A172 (cell line): ENCODE measurements at regions not wholly inside any gene's neighbourhood (a gene's known extent, or its start where the extent isn't known, plus 50 kb on each side); places are given as distances from the start of the nearest gene placed in this dataset.

Experiments used
- DNase-seq: peaks from one replicate; pipeline ENCODE4 v3.0.0-alpha.2; 2015; ENCODE audit warnings: low spot score

DNA sequence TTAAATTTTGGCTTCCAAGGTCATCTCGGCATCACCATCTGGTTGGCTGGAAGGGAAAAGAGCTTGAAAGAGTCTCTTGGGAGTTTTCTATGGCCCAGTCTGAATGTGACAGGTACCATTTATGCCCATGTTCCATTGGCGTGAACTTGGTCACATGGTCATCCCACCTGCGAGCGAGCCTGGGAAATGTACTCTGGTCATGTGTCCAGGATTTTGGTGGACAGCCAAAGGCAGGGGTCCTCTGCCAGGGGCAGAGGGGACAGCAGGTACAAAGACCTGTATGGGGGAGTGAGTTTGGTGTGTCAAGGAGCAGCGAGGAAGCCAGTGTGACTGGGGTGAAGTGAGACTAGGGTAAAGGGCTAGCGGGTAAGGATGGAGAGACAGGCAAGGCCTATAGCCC, 112.6 kb downstream of the CDC5L start:
- DNase-seq = no peak

DNA sequence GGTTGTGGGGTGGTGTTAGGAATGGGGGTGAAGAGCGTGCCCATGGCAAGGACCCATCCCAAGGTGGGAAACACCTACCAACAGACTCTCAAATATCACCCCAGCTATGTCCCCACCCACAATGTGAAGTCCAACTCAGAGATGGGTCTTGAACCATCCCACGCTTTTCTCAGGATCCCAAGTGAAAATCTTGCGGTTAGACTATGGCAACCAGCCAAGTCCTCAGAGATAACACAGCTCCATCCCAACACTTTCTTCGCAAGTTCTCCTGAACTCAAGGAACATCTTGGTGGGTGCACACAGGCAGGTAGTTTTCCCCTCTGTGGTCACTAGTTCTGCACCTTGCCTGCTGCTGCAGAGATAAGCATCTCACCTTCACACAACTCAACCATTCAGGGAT, 116.0 kb downstream of the CDC5L start:
- no peak for DNase-seq

DNA sequence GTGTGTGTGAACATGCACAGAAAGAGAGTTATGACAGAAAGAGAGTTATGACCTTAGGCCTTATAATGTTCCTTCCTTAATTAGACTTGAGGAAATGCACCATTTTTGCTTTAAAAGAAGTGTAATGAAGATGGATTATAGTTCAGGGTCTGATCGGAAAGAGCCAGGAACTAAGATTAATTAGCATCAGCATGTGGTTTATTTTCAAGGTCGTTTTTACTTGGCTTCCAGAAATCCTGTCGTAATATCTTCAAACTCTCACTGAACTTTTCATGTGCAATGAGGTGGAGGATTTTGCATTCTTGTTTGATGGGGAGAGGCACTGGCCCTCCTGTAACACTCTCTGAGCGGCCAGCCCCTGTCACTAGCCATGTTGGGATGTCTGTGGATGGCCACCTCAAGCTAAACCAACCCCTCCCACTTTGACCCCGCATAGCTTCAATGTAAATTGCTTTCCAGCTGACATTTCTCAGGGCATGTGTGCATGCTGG, 116.8 kb downstream of the CDC5L start:
- no peak for DNase-seq

DNA sequence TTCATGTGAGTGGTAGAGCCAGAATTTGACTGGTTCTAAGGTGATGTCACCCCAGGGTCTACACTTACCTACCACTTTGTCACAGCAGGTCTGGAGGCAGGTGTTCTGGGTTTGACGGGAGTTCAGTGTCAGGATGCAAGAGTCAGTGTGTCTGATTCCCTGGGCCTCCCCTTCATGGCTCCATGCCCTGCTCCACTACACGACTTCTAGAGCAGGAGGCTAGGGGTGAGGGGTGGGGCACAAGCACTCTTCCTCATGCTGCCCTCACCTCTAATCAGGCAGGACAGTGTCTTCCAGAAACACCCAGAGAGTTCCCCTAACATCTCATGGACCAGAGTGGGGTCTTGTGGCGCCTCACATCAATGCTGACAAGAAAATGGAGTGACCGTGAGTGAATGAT, 118.2 kb downstream of the CDC5L start:
- DNase-seq = no peak

DNA sequence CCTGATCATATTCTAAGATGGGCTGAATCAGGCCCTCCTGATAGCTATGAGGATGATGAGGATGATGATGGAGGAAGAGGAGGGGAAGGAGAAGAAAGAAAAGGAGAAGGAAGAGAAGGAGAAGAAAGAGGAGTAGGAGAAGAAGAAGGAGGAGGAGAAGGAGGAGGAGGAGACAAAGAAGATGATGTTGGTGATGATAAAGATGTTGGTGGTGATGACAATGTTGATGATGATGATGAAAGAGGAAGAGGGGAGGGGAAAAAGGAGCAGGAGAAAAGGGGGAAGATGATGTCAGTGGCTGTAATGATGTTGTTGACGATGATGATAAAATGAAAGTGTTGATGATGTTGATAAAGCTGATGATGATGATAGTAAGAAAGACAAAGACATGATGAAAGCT, 119.5 kb downstream of the CDC5L start:
- no peak for DNase-seq

DNA sequence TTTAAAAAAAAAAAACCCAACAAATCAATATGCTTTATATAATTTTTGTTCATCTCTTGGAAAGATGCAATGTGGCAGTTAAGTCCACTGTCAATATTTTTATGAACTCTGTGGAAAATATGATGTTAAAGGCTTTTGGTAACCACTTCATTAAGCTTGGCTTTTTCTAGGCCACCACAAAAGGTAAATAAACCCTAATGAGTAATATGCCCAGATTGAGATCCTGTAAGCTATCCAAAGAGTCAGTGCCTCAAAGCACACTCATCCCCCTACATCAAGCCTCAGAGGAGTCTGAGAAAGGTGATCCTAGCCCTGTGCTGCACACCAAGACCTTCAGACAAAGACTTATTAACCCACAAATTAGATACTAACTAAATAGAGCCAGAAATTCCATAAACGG, 121.1 kb downstream of the CDC5L start:
- DNase-seq = peak; percentile 16

DNA sequence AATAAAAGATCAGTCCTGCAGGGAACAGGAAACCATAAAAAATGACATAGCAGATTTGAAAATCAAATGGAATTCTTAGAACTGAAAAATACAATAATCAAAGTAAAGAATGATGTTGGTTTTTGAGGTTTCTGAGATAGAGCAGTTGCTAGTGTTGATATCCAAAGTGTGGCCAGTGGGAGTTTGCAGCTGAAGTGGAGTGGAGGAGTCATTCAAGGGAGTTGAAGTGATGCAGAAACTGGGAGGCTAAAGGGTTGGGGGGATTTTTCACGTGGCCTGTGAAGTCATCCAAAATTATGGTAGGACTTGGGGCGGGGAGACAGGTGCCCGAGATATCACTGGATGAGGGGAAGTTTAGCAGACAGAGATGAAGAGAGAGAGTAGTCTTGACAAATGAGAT, 123.6 kb downstream of the CDC5L start:
- no peak for DNase-seq

DNA sequence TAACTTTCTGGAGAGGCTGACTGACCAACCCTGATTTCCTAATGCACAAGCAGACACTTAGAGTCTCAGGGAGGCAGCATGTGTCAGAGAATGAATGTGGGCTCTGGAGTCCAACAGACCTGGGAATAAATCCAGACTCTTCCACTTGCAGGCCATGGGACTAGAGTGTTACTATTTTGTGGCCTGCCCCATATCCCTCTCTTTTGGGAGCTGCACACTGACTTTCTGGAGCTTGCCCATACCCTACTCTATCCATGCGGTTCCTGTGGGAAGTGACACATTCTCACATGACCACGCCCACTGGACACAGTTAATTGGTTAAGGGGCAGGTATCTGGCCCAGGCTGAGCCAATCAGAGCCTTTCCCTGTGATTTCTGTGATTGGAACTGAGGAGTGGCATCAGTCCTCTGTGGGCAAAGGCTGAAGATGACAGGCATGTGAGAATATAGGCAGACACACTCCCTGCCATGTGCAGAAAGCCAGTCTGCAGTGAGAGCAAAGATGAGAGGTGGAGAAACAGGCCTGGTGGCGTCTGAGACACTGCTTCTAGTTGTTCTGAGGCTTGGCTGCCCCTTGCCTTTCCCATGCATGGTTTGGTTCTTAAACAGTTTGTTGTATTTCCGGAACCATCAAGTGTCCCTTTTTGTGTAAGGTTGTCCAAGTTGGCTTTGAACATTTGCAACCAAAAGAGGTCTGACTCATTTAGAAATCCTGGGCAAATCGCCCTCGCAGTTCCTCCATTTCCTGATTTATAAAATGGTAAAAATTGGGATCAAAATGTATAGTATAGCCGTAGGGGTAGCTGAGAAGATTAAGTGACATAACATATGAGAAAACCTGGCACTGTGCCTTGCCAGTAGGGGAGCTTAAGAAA, 125.6 kb downstream of the CDC5L start:
- DNase-seq = peak; percentile 34

DNA sequence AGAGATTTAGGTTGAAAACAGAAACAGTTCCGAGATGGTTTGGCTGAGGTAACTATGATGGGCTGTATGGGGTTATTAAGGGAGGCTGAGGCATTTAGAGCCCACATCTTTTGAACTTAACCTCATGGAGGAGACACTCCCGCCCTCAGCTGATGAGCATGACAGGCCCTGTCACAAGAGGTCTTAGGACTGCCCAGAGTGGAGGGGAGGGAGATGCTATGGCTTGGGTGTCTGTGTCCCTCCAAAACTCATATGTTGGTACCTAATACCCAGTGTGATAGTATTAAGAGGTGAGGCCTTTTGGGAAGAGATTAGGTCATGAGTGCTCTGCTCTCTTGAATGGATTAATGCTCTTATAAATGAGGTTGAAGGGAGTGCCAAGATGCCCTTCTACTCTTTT, 126.6 kb downstream of the CDC5L start:
- DNase-seq = no peak

DNA sequence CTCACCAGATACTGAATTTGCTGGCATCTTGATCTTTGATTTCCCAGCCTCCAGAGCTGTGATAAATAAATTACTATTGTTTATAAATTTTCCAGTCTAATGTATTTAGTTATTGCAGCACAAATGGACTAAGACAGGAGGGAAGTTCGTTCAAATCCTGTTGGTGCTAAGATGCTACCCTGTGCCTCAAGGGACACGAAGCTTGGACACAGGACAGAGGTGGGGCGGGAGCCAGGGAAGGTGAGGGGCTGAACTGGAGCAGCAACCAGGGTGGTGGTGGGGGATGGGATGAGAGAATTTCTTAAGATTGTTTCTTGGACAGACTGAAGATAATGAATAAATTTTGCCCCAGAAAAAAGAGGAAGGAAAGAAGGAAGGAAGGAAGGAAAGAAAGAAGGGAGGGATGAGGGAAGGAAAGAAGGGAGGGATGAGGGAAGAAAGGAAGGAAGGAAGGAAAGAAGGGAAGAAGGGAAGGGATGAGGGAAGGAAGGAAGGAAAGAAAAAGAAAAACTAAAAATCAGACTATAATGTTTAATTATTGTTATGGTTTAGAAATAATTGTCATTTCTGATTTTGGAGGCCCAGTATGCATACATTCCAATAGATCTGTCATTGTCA, 127.2 kb downstream of the CDC5L start:
- no peak for DNase-seq

DNA sequence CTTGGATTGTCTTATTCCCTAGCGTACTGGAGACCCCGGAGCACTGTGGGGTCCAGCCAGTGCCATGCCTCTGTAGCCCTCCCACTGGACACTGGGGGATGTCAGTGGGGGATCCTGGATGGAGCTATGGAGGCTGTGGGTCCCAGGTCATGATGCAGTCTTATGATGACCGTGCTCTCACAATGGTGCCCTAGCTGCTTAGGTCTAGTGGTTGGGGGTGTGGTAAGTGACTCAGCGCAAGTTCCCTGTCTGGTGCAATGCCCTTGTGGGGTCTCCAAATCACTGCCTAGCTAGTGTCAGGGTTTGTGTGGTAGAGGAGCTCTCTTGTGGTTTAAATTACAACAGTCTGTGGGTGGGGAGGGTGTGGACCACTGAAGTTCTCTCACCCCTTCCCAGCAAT, 135.4 kb downstream of the CDC5L start:
- no peak for DNase-seq

DNA sequence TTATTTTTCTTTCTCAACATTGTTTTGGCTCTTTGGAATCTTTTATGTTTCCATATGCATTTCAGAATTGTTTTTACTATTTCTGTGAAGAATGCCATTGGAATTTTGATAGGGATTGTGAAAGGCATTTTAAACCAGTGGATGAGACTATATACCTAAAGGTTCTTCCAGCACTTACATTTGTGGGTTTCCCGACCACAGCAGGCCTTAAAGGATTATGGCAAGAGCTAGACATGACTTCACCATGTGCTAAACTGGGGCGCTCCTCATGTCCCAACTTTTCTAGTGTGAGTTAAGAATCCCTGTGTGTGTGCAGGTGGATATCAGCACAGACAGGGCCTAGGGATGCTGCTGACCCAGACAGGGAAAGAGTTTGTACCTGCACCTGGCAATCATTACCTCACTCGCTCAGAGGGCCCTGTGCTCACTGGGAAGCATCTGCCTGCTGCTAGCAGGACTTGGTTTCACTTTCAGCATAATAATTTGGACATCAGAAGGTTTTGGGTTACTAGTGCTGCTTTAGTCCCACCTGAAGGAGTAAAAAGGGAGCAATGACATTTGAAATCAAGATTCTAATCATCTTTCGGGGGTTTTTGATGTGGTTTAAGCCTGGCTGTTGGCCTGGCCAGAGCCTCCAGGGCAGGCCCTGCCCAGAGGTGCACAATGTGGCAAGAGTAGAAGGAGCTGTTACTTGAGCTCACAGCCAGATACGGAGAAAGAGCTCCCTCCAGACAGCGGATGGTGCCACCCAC, 137.1 kb downstream of the CDC5L start:
- DNase-seq = no peak

DNA sequence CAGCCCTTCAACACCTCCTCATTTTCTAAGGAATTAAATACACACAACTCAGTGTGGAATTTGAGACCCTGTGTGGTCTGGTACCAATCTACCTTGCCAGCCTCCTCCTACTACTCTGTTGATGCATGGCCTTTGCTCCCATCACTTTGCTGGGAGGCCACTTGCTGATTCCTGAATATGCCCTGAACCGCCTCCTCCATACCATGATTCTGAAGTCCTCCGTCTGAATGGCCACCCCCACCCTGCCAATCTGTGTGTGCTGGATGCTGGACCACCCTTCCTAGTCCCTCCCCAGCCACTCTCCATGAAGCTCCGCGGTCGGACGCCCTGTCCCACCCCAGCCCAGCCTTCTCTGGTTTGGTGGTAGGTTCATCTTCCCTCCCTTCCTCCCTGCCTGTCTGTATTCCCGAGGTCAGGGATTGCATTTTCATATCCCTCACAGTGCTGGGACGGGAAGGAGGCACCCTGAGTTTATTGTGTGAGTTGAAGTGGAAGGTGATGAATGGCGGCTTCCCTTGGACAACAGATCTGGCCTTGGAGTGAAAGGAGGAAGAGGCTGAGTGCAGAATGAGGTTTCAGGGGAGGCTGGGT, 138.3 kb downstream of the CDC5L start:
- no peak for DNase-seq

DNA sequence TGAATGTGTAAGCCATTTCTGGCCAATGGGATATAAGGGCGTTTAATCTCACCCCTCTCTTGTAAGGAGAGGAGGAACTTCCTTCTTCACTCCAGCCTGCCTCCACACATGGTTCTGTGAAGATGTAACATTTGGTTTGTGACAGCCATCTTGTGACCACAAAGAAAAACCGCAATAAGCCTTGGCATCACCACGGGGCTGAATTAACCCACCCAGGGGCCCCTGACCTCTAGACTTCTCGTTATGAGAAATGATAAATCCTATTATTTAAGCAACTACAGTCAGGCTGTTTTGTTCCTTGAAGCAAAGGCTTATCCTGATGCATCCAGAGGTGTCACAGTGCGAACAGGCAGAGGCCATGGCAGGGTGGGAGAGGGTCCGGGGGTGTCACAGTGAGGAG, 139.7 kb downstream of the CDC5L start:
- DNase-seq = no peak

DNA sequence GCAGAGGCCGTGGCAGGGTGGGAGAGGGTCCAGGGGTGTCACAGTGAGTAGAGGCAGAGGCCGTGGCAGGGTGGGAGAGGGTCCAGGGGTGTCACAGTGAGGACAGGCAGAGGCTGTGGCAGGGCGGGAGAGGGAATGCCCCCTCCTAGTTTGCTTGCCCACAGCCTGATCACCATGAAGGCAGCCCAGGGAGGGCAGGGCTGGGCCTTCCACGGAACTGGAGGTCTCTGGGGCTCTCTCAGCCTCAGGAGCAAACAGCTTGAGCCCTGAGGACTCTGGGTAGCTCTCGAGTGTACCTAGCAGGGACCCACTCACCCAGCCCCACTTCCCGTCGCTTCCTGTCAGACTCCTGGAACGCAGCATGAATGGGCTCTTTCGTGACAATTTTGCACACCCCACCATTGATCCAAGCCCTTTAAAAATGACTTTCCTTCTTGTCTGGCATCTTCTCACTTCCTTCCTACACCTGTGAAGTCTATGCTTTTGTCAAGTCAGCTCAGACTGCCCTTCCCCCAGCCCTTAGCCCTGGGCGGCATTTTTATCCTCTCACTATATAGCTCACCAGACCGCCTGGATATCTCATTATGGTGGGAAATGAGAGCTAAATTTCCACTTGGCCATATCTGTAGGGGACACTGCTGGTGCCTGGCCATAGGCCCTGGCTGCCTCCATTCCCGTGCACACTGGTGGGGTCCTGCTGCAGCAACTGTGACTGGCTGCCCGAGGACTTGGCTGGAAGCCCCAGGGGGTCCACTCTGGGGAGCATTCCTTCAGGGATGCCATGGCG, 140.3 kb downstream of the CDC5L start:
- DNase-seq = no peak

DNA sequence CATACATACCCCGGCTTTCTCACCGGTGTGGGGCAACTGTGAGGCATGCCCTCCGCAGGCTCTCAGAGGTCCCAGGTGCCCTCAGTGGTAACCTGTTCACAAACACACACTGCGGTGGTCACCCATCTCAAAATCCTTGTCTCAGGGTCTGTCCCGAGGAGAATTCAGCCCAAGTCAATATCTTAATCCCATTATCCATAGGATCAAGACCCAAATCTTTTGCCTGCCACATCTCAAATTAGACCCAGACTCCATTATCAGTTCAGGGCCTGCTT, 140.8 kb downstream of the CDC5L start:
- no peak for DNase-seq

DNA sequence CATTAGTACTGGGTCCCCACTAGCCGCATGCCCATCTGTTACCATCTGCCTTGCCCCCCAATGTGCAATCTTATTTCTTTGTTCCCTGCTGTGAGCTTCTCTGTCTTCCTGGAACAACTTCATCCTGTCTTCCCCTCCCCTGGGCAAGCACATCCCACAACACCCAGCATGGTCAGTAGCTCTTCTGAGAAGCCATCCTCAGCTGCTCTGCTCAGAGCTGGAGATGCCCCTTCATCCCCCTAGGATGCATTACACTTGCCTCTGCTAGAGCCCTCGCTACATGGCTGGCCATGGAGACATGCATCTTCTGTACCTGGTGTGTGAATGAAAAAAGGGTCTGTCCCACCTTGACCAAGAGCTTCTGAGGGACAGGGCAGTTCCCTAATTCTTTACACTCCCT, 141.2 kb downstream of the CDC5L start:
- no peak for DNase-seq

DNA sequence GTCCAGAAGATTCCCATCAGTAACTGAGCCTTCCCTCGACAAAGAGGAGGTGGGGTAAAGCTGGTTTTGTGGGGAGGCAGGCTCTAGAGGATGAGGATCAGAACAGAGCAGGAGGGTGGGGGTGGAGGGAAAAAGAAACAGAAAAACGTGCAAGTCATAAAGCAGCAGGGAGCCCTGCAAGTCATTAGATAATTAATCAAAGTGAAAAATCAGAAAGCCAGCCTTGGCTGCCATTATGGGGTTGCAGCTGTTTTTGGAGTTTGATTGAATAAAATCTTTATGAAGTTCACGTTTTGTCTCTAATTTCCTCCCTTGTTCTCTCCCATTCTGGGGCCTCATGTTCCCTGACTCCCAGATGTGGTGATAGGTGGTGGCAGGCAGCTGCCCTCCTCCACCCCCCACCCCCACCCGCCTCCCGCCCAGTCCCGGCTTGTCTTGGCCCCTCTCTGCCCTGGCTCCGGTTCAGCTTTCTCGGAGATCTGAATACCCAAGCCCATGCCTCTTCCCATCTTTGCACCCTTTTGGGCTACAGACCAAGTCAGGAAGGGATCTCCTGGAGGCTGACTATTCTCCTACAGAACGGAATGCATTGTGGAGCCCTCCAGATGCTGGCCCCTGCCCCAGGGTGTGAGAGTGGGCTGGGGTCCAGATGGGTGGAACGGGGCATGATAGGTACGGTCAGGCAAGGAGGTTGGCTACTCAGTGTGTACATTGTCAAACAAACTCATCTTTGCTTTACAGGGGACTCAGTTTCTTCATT, 141.8 kb downstream of the CDC5L start:
- no peak for DNase-seq

DNA sequence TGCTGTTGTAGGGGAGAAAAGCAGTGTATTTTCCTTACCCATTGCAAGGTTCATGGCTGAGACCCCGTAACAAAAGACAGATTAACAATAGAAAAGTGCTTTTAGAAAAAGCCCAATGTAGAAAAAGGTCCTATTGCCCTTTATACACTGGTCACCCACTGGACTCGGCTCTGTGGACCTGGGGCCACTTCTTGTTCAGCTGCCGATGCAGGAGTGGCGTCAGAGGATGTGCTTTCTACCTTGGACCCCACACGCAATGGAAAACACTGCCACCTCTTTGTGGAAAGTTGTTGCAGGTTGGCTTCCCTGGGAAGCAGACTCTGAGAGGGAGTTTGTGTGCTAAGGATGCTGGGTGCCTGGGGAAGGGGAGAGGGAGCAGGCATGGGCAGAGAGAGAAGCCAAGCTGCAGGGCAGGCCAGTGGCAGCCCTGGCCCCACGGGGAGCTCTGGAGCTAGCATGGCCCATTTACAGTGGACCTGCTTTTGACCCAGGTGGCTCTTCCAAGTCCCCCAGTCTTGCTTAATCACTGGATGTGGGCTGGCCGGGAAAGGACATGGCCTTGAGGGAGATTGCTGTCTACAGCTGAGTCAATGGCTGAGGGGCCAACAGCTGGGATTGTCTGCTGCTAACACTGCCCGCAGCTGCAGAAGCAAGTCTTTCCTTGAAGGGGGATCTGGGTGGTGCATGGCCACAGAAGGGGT, 142.9 kb downstream of the CDC5L start:
- no peak for DNase-seq

DNA sequence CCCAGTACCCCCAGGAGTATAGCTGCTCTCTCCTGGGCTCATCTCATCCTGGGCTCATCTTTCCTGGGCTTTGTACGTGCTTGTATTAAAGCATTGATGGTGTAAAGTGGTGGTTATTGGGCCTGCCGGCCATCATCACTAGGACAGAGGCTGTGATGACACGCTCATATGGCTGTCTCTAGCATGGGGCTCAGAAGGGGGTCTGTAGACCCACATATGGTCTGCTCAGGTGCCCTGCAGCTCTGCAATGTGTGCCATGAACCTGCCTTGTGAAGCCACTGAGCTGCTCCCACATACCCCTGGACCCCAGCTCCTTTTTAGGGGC, 143.4 kb downstream of the CDC5L start:
- DNase-seq = no peak
